HG03025 (cell line): ENCODE measurements at regions not wholly inside any gene's neighbourhood (a gene's known extent, or its start where the extent isn't known, plus 50 kb on each side); places are given as distances from the start of the nearest gene placed in this dataset.

Source experiments
- ATAC-seq: cut with Tn5 transposase; IDR thresholded peaks from one replicate; pipeline ENCODE4 v1.9.1; 2021; ENCODE audit warnings: mild to moderate bottlenecking, moderate library complexity; ENCODE audit not compliant: unreplicated experiment, low FRiP score

DNA sequence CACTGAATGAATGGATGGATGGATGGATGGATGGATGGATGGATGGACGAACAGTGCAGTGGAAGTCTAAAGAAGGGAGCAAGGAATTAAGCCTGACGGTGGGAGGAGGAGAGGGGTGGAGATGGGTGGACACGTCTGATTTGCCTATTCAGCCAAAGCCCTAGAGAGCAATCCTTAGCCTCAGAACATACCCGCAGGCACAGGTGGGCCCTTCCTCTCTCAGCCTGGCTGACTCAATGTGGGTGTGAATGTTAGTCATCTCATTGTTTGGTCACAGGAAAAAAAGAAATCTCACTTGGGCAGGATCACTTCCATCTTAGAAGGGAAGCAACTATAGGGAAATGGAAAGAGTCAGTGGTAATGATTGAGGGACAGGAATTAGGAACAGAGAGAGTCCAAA is 165.9 kb downstream of the PJA1 start:
- no peak for ATAC-seq

DNA sequence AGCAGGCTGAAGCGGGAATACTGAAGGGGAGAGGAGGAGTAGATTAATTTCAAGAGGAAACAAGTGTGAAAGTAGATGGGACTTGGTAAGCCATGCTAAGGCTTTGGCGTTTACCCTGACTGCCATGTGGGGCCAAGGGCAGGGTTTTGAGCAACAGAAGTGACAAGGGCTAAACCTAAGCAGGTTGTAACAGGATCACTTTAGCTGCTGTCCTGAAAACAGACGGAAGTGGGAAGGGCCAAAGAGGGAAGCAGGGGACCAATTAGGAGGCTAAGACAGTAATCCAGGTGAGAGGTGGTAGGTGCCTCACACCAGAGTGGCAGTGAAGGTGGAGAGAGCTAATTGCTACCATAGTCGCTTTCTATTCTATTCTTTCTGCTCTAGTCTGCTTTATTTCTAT is 166.5 kb downstream of the PJA1 start:
- ATAC-seq: no peak

DNA sequence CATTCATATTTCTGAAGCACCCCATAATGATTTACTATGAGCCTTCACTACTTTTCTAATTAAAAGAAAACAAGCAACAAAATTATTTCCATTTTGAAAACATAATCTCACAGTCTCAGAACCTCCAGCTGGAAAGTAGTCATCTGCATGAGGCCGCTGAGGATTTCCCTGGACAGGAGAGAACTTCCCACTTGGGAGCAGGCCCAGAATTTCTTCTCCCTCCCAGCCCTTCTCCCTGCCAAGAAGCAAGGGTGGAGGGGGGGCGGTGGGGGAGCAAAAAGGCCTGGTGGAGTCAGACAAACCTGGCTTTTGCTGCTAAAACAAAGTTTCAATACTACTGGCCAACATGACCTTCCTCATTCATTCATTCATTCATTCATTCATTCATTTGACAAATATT is 167.3 kb downstream of the PJA1 start:
- no peak for ATAC-seq

DNA sequence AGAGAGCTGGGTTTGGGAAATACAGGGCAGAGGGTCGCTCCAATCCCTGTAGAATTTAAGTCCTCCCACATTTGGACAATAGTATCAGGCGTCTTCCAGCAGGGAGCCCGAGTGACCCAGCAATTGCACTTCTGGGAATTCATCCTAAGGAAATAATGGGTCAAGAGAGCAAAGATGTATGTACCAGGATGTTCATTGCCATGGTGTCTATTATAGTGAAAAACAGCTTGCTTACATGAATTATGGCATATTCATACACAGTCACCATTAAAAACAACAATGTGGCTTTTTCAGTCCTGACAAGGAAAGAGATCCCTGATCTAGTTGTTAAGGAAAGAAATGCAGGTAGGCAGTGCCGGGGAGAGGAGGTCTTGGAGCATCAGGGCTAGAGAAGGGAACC is 167.7 kb downstream of the PJA1 start:
- no peak for ATAC-seq

DNA sequence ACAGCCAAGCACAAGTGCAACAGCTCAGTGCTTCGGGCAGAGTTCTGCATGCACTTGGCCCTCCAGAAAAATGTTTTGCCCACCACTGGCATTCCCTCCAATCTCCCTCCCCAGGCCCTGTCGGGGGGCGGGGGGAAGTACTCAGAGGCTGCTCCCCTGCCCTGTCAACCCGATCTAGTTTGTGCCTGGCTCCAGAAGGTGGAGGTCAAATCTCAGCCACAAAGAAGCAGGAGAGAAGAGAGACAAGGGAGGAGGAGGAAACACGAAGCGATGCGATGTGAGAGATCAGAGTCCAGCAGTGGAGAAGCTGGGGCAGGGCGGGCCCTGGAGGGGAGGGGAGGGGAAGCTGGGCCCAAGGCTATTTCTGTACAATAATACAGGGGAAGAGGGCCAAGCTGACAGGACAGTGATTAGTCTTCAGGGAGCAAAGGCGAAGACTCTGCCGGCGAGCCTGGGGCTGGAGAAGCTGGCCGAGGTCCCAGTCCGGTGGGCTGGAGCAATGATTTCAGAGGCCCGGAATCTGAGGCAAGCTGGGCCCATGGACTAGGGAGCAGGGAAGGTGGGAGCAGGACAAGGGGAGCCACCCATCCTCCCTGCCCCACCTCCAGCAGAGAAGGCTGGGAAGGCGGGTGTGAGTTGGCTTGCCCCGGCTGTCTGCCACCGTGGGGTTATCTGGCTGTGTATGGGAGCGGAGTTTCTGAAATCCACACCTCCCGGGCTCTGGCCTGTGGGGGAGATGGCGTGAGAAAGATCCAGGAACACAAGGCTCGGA is 167.1 kb downstream of the EFNB1 start:
- no peak for ATAC-seq

DNA sequence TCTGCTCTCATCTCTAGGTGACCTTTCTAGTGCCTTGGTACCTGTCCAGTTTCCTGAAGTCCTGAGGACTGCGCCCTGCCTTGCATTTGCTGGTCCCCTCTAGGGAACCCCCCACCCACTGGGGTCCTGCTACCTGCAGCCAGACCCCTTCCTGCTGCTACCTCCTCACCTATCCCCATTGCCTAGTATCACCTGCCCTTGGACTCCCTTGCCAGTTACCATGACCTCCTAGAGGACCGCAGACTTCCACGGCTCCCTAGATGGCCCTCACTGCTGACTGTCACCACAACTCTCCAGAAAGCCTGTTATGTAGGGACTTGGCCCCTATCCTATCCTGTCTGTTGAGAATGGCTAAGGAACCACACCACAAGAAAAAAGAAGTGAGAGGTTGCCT is 166.6 kb downstream of the EFNB1 start:
- ATAC-seq: no peak

DNA sequence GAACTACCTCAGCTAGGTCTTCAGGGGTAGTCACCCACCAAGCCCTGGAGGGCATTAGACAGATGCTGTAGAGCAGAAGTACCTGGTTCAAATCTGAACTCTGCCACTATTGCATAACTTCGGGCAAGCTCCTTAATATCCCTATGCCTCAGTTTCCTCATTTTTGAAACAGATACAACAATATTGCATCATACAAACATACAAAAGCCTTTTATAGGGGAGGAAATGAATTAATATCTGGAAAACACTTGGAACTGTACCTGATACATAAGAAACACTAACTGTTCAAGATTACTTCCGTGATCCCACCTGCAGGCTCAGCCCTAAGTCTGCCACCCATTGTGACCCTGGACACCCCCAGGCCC is 166.1 kb downstream of the EFNB1 start:
- ATAC-seq: no peak

DNA sequence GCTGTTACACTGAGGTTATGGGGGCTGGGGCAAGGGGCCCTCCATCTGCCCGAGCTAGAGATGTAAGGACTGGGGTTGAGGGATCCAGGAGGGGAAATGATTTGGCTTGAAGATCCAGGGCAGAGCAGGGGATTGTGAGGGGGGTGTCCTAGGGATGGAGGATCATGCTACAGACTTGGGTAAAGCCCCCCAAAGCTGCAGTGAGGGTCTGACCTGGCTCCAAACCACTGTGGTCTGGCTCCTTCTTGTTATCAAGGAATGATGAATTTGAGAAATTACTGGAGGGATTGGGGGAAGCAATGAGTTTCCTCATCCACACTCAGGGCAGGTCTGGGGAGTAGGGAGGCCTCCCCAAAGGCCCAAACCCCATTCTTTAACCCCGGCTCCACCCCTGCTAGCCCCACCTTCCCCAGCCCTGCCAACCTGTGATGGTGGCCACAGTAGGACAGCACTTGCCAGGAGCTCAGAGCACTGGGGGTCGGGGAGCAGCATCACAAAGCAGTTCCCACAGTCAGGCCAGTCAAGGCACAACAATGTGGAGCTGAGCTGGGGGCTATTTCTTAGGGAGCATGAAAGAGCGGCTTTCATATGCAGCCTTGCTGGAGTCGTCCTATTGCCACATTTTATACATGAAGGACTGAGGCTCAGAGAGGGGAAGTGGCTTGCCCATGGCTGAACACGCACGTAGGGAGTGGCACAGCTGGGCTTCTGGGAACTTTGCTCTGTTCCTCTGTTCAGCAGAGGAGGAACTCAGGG is 165.5 kb downstream of the EFNB1 start:
- no peak for ATAC-seq

DNA sequence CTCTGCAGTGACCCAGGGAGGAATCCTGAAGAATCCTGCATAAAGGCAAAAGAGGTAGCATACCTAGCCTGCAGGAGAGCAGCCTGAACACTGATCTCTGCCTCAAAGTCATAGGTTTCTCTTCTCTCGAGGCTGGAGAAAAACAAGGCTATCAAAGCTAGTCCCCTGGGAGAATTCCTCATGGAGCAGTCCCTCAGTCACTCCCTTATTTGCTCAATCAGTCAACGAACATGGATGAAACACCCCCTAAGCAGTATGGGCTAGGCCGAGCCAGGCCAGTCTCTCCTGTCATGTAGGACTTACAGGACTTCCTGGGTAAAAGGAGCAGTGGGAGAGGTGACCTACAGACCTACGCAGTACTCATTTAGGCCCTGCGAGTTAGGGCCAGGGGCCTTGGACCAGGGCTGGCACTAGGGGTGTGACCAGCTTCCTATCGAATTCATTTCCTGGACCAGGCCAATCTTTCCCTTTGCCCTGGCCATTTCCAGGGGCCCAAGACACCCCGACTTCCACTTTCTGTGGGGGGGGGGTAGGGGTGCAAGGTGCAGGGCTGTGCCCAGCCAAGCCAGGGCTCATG is 164.1 kb downstream of the EFNB1 start:
- no peak for ATAC-seq

DNA sequence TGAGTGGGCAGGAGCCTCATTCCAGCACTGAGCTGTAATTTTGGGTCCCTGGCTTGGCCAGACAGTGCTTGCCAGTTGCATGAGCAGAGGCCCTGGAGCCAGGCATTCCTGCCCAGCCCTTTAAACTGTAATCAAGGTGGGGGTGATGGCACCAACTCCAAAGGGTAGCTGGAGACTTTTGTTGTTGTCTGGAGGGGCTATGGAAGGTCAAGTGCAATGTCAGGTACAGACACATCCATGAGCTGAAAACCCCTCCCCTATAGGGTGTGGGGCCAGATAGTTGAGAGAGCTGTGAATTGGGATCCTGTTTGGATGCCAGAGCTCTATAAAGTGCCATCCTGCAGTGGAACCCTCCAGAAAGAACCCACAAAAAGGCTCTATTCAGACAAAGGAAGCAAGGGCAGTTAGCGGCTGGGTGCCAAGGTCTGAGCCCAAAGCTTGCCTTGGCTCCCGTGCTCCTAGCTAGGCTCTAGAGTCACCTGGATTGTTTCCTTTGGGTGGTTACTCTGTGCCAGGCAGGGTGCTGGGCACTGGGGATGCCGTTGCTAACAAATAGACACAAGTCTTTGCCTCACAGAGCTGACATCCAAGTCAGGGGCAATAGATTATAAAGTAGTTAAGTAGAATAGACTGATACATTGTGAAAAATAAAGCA is 163.0 kb downstream of the EFNB1 start:
- no peak for ATAC-seq

DNA sequence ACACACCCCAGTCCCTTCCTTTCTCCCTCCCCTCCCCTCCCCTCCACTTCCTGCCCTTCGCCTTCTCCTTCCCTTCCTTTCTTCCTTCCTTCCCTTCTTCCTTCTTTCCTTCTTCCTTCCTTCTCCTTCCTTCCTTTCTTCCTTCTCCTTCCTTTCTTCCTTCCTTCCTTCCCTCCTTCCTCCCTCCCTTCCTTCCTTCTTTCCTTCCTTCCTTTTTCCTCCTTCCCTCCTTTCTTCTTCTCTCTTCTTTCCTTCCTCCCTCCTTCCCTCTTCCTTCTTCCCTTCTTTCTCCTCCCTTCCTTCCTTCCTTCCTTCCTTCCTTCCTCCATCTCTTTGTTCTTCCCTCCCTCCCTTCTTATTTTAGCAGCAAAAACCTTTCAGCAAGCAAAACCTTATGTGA is 162.1 kb downstream of the EFNB1 start:
- no peak for ATAC-seq

DNA sequence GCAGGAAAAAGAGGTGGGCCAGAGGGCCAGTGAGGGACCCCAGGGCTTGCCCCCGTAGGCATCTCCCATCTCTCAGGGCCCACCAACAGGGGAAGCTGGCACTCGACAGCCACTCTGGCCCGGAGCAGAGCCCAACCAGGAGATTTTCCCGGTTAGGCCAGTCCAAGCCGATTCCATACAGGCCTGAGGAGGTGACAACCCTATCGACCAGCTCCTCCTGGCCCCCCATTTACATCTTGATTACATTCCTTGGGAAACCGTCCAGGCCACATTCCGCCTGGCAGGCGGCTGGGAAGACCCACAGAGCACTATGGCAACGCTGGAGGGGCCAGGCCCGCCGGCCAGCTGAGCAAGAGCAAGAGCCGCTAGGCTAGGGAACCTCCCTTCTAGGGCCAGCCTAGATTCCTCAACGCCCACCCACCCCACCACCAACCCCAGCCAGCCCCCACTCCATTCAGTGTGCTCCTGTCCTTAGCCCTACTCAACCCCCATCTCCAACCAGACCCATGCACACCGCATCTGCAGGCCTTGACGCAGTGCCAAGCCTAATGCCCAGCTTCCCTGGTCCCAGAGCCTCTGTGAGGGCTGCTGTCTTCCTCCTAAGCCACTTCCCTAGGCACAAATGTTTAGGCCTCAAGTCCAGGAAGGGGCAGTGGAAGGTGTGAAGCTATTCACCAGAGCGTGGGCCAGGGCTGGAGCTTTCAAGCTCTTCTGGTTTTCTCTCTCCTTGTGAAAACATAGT is 161.2 kb downstream of the EFNB1 start:
- ATAC-seq: no peak

DNA sequence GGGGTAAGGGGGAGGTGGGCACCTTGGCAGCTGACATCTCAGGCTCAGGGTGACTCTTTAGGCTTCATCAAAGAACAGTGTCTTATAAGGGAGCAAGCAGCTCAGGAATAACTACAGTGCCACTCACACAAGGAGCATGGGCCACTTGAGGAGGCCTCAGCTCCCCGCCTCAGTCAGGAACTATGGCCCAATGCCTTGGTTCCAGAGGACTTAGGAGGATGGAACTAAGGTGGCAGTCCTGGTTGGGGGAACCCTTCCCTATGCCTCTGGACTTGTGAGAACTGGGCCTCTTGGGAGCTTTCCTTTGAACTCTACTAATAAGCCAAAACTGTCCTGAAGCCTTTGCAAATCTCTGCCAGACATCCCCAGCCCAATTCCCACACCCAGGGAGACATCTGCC is 160.6 kb downstream of the EFNB1 start:
- no peak for ATAC-seq

DNA sequence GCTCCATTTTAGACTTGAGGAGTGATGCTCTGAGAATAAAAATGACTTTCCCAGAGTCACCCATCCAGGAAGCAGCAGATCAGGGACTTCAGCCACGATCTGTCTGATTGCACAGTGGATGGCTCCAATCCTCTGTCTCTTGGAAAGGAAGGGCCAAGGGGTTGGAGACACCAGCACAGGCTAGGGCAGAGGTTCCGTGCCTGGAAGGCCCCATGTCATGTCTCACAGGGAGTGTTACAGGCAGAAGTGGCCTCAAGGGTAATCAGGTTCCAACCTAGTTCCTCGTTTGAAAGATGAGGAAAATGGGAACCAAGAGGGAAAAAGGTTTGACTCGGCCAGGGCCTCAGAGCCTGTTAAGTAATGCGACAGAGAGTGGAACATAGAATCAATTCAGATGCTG is 160.0 kb downstream of the EFNB1 start:
- no peak for ATAC-seq

DNA sequence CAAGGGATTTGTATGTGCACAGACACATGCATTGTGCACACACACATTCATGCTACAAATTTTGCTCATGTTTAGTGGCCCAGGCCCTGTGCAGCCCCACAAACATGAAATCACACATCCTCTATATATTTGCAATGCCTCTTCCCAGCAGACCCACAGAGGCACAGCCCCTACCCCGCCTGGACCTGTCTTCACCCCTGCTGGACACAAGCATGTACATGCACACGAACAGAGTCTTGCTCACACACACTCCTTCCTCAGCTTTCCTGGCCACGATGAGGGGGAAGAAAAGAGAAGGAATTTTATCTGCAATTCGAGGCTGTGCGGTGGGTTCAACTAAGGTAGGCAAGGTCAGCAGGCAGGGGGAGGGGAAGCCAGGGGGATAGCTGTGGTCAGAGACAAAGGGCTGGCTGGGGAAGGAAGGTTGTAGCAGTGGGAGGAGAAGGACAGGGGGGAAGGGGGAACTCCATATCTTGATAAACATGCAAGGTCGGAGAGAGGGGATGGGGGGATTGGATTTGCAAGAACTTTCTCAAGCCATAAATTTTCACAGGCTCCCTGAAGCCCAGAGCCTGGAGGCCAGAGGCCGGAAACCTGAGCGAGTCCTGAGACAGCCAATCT is 156.4 kb downstream of the EFNB1 start:
- ATAC-seq: no peak

DNA sequence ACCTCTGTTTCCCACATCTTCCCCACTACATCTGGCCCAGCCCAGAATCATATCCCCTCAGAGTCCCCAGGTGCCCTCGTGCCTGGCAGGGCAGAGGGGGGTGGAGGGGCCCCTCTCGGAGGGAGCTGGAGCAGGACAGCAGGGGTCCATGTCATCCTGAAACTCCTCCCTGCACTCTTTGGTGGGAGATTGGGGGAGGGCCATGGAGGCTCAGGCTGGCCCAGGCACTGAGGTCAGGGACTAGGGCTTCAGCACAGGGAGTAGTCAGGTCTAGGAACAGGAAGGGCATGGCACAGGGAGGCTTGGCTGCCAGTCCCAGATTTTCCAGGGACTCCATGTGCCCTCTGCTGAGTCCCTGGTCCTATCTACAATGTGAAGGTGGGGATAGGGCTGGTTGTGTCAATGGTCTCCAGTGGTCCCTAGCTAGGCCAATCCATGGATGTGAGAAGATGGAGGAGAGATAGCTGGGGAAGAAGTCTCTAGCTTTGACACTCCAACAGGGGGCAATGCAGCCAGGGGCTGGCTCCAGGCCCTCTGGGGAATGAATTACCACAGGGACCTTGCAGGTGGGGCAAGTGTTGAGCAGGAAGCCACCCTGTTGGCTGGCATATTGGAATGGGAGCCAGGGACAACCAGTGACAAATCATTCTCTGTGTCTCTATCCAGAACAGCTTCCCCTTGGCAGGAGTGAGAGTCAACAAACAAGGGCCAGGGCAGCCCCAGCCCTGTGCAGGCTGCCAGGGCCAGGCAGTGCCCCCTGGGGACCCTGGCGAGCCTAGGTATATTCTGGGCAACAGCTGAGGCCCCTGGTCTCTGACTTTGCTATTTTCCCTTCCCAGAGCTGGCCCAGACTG is 154.4 kb downstream of the EFNB1 start:
- no peak for ATAC-seq

DNA sequence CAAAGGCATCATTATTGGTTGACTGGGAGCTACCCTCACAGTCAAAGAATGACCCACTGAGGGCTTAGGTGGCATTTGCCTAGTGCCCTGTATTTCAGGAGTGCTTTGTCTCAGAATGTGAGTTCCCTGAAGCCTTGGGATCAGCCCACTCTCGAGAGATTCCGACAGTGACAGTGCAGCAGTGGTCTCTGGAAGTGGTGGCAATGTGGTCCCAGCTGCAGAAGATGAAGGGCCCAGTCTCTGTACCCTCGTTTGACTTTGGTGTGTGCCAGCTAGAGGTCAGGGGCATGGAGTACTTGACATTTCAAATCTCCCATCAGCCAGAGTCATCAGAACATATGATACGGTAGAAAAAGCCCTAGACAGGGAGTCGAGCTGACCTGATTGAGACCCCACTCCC is 153.7 kb downstream of the EFNB1 start:
- no peak for ATAC-seq

DNA sequence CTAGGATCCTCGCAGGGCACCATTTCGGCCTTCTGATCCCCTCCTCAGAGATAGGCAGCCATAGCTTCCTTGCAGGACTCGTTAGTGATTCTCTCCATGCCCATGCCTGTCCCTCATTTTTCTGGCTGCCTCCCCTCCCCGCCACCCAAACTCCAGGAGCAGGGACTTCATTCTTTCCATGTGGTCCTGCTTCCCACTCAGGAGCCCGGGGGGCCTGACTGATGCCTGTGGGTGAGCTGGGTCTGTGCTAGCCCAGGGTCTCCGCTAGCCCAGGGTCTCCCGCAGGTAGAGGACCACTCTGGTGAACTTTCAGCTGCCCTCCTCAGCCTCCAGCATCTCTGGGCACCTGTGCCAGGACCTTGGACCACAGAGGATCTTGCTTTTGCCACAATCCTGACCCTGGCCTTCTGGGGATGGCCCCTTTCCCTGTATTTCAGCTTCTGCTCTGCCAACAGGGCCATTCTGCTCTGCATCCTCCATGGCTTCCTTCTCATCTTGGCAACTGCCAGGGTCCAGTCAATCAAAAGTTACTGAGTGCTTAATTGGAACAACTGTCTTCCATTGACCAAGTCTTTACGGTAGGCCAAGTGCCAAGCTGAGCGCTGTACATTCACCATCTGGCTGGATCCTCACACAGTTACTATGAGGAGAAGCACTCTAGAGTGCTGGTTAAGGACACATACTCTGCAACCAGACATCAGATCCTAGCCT is 152.2 kb downstream of the EFNB1 start:
- no peak for ATAC-seq

DNA sequence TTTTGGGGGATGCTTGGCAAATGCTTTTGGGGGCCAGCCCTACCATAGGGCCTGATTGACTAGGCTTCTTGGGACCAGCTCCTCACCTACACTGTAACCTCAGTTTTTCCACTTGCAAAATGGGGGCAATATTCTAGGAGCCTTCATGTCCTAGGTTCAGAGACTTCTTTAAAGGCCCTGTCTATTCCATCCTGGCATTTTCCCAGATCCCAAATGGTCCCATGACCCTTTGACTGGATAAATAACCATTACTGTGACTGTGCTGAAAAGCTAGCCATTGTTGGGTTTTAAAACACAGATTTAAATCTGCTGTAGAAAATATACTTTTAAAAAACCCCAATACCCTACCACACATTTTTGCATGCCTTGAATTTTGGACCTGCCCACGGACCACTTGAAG is 149.8 kb downstream of the EFNB1 start:
- ATAC-seq: no peak
